ENCODE measurements at regions not wholly inside any gene's neighbourhood (a gene's known extent, or its start where the extent isn't known, plus 50 kb on each side); places are given as distances from the start of the nearest gene placed in this dataset.
"Not testable (repeated sequence)": the region's sequence is repeated elsewhere in the genome, so short reads cannot be mapped to it uniquely, and the experiment has no call there.

GRCh38 chr5:176018598-176018997 is 50.5 kb upstream of the THOC3 start:
- not testable (repeated sequence) for DNase-seq

DNA sequence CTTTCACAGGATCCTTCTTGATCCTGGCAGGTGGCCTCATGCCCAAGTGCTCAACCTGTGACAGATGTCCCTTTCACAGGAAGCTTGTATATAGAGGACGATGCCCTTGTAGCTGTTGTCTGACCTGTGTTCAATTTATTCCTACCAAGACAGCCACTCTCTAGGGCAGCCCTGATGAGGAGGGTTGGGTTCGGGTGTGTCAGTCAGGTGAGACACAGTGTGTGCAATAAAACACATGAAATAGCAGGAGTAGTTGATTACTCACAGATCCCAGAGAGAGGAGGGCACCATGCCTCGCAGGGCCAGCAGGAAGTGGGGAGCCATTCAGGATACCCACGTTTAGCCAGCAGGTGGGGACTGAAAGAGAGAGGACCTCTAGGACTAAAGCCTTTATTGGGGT is 52.7 kb upstream of the THOC3 start:
- DNase-seq, result not testable (repeated sequence)

DNA sequence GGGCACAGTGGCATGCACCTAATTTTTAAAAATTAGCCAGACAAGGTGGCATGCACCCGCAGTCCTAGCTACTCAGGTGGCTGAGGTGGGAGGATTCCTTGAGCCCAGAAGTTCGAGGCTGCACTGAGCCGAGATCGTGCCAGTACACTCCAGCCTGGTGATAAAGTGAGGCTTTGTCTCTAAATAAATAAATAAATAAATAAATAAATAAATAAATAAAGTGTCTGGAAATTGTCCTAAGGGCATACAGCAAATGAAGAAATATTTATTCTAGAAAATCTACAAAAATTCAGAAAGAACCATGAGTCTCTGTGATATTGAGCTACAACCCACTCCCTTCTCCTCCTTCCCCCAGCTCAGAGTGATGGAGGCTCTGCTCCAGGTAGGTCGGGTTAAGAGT is 55.4 kb upstream of the THOC3 start:
- DNase-seq, result not testable (repeated sequence)

- DNase-seq, result not testable (repeated sequence)
Observed at GRCh38 chr5:176029445-176029844, 61.3 kb upstream of the THOC3 start.

DNA sequence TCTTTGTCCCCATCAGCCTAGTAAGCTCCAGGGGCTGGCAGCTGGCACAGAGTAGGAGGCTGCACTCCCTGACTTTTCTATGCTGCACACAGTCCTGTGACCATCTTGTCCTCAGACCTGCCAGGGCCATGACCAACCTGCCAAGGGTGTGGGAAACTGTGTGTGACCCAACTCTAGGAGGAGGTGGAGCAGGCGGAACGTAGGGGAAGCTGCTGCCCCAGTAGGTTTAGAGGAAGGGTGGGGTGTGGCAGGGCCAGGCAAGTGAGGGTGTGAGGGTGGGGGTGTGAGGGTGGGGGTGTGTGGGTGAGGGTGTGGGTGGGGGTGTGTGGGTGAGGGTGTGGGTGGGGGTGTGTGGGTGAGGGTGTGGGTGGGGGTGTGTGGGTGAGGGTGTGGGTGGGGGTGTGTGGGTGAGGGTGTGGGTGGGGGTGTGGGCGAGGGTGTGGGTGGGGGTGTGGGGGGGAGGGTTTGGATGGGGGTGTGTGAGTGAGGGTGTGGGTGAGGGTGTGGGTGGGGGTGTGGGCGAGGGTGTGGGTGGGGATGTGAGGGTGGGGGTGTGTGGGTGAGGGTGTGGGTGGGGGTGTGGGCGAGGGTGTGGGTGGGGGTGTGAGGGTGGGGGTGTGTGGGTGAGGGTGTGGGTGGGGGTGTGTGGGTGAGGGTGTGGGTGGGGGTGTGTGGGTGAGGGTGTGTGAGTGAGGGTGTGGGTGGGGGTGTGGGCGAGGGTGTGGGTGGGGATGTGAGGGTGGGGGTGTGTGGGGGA is 62.4 kb upstream of the THOC3 start:
- DNase-seq, result peak; percentile 57

DNA sequence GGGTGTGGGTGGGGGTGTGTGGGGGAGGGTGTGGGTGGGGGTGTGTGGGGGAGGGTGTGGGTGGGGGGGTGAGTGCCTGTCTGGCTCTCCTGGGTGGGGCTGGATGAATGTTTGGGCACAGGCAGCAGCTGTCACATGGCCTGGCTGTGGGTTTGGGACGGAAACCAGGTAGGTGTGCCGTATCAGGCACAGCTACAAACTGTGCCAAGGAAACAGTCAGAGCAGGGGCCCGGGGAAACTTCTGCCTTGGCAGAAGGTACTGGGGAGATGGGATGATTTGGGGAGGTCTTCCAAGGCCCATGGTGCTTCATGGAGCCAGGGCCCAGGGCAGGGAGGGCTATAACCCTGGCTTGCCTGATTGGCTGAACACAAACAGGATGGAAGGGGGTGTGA is 63.0 kb upstream of the THOC3 start:
- not testable (repeated sequence) for DNase-seq

DNA sequence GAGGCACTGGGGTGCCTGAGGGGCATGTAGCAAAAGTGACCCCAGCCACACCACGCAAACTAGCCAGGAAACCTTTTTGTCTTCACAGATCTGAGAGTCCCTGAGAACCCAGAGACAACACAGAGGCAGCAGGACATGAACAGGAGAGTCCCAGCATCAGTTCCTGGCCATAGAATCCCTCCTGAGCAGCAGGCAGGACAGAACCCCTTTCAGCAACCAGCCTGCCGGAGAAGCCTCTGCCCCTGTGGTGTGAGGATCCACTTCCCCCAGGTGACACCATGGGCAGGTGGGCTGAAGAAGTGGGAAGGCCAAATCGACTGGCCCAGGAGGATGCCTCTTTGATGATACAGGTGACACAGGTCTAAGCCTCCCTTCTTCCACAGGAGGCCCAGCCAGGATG is 65.1 kb upstream of the THOC3 start:
- DNase-seq, result not testable (repeated sequence)

GRCh38 chr5:176034407-176035200 is 66.5 kb upstream of the THOC3 start:
- not testable (repeated sequence) for DNase-seq

GRCh38 chr5:176035201-176035530 is 67.1 kb upstream of the THOC3 start:
- DNase-seq, result not testable (repeated sequence)

DNA sequence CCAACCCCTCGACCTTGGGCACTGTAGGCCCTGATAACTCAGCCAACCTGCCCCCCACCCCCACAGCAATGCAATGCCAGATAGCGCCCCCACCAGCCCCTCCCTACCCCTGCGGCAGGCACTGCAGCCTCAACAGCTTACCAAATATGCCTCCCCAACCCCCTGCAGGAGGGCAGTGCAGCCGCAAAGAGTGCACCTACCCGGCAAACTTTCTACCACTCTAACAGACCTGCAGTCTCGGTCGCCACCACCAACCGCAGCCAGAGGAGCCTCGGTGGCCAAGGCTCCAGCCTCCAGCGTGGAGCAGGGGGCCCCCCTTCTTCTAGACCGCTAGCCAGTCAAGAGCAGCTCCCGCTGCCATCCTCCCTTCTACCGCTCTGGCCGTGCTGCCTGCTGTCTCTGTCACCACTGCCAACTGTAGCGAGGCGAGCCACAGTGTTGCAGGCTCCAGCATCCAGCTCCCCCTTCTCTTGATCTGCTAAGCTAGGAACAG is 67.7 kb upstream of the THOC3 start:
- DNase-seq, result not testable (repeated sequence)

DNA sequence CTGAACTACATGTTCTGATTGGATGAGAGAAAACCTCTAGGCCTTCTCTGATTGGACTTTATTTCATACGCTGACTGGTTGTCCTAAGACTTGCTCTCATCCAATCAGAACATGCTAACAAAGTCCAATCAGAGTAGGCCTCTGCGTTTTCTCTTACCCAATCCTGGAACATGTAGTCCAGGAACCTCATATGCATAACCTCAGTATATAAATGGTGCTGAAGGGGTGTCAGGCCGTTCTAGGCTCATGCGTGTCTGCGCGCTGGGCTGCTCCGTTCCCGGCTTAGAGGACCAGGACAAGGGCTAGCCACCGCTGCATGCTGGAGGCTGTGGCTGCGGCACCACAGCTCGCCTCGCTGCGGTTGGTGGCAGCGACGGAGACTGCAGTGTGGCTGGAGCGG is 68.3 kb upstream of the THOC3 start:
- DNase-seq, result not testable (repeated sequence)

DNA sequence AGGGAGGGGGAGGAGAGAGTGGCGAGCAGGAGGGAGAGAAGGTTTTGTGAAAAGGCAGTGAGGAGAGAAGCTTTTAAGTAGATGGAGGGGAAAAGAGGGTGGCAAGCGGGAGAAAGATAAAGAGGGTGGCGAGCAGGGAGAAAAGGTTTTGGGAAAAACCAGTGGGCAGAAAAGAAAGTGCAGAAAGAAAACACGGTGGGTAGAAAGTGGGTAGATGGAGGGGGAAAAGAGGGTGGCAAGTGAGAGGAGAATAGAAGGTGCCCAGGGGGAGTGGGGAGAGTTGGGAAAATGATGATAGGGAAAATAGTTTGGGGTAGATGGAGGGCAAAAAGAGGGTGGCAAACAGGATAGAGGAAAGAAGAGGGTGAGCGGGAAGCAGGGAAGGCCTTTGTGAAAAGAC is 69.1 kb upstream of the THOC3 start:
- DNase-seq, result not testable (repeated sequence)

GRCh38 chr5:176040105-176040801 is 72.1 kb upstream of the THOC3 start:
- DNase-seq, result not testable (repeated sequence)

DNA sequence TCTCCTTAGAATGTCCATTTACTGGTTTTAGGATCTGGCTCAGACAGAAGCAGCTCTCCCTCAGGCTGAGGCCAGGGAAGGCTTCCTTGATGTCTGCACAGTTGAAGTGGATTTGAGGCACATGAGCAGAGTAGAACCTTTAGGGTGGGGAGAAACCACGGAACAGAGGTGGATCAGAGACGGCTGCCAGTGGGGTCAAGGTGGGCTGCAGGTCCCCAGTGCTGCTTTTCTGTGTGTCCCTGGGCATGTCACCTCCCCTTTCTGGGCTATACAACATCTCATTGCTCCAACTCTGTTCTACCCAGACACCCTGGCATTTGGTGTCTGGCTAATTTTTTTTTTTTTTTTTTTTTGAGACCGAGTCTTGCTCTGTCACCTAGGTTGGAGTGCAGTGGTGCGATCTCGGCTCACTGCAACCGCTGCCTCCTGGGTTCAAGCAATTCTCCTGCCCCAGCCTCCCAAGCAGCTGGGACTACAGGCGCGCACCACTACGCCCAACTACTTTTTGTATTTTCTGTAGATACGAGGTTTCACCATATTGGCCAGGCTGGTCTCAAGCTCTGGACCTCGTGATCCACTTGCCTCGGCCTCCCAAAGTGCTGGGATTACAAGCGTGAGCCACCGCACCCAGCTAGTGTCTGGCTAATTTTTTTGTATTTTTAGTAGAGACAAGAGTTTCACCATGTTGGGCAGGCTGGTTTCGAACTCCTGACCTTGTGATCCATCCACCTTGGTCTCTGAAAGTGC is 73.3 kb upstream of the THOC3 start:
- DNase-seq, result not testable (repeated sequence)

DNA sequence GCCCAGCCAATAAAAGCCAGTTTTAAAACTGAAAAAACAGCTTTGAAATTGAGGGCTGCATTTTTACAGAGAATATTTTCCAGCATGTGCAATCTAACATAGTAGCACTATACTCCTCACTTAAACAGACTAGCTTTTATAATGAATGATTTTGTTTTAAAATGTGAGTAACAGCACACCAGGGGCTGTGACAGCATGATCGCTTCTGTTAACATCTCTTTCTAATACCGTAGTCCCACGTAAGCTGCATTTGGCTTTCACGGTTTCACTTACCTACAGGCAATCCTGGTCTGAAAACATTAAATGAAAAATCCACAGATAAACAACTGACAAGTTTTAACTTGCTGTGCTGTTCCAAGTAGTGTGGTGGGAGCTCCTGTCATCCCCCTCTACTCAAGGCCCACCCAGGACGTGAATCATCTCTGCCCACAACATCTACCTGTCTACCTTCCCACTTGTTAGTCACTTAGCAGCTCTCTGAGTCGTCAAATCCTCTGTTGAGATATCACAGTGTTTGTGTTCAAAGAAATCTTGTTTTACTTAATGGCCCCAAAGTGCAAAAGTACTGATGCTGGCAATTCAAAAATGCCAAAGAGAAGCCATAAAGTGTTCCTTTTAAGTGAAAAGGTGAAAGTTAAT is 74.0 kb upstream of the THOC3 start:
- peak; percentile 80 for DNase-seq

DNA sequence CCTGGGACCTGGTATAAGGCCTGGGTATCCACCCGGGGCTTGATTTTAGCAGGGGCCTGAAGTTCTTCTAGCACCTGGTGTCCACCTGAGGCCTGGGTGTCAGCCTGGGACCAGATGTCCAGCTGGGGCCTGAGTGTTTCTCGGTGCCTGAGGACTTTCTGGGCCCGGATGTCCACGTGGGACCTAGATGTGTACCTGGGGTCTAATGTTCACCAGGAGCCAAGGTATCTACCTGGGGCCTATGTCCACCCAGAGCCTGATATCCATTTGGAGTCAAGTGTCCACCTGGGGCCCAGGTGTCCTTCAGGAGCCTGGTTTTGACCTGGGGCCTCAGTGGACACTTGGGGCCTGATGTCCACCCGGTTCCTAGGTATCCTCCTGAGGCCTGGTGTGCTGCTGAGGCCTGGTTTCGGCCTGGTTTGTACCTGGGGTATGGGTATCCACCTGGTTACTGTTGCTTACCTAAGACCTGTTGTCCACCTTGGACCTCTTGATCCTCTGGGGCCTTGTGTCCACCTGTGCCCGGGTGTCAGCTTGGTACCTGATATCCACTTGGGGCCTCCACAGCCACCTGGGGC is 75.2 kb upstream of the THOC3 start:
- DNase-seq, result not testable (repeated sequence)

GRCh38 chr5:176043986-176044385 is 75.9 kb upstream of the THOC3 start:
- not testable (repeated sequence) for DNase-seq

DNA sequence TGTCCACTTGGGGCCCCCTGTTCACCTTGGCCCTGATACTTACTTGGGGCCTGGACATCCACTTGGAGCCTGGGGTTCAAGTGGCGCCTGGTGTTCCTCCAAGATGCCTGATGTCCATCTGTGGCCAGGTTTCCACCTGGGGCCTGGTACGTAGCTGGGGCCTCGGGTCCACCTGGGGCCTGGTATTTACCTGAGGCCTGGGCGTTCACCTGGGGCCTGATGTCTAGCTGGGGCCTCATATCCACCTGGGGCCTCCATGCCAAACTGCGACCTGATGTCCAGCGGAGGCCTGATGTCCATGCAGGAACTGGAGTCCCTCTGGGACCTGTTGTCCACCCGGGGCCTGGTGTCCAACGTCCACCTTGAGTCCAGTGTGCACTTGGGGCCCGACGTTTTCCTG is 76.3 kb upstream of the THOC3 start:
- DNase-seq, result not testable (repeated sequence)

DNA sequence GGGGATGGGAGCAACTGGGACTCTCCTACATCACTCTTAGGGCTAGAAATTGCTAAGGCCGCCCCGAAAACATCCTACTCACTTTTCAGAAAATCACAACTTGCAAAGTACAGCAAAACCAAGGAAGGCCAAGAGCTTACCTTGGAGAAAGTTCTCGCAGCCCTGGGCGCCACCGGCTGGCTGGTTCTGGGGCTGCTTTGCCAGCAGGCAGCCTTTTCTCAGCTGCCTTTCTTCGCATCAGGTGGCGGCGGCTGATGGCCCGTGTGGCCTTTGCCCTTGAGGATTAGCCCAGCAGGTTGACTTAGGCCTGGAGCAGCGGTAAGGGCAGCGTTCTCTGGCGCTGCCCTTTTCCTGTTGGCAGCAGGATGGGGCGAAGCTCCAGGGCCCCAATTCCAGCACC is 77.3 kb upstream of the THOC3 start:
- peak; percentile 22 for DNase-seq

DNA sequence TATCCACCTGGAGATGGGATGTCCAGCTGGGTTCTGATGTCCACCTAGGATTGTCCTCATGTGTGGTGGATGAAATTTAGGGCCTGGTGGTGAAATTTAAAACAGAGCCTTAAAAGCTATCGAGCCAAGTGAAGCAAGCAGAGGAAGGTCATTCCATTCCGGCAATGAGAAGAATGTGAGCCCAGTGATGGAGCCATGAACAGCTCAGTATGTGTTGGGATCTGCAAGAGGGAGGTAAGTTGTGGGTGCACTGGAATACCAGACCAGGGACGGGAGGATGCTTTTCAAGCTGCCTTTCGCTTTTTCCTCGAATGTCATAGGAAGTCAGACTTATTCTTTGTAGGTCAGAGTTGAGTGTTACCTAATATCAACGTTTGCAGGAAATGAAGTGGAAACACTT is 80.6 kb upstream of the THOC3 start:
- not testable (repeated sequence) for DNase-seq

GRCh38 chr5:176060472-176061268 is 92.6 kb upstream of the THOC3 start:
- DNase-seq, result not testable (repeated sequence)
